ENCODE measurements at regions not wholly inside any gene's neighbourhood (a gene's known extent, or its start where the extent isn't known, plus 50 kb on each side); places are given as distances from the start of the nearest gene placed in this dataset.

- no peak for DNase-seq
These were observed 210.9 kb downstream of the LTN1 start for GRCh38 chr21:28781602-28782276.

GRCh38 chr21:28779914-28780313, 212.8 kb downstream of the LTN1 start:
- DNase-seq, result no peak

GRCh38 chr21:28776251-28776650, 216.4 kb downstream of the LTN1 start:
- no peak for DNase-seq

- DNase-seq, result no peak
These were observed 217.6 kb downstream of the LTN1 start for GRCh38 chr21:28775071-28775470.

DNA sequence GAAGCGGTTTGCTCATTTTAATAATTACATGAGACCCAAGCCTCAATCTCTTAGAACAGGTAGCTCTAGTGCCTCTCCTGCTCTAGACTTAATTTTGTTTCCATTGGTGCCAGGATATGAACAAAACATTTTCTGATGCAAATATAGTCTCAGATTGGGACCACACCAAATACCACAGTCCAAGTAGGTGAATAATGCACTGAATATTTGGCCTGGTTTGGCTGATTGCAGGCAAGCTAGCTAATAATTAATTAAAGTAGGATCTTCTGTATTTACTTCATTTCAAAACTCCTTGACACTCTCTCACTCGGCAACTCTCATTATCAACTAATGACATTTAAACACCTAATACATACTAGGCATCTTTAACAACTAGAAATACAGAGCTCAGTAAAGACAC, 219.6 kb downstream of the LTN1 start:
- DNase-seq, result no peak

- DNase-seq, result no peak
These were observed 220.7 kb downstream of the LTN1 start for GRCh38 chr21:28771790-28772501.

DNA sequence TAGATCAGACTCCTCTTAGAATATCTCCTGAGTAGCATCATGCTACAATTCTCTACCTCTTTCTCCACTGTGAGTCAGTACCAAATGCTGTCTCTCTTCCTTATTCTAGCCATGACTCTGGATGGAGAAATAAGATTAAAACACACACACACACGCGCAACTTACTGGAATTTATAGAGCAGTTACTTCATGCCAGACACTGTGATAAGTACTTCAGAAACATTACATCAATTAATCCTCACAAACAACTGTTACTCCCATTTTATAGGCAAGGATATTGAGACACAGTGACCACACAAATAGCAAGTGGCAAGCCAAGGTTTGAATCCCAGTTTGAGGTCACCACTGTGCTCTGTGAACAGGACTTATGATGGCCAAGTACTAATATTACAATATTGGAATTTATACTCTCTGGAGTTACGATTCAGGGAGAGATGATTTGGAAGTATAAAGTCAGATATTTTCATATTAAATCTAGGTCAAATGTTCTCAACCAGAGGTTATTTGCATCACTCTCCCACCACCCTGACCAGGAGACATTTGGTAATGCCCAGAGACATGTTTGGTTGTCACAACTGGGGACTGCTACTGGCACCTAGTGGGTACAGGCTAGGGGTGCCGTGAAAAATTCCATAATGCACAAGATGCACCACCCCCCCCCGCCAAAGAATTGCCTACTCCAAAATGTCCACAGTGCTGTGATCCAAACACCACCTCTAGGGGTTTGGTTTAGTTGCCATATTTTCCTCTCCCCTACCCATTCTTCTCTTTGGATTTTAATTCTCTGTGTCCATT, 221.6 kb downstream of the LTN1 start:
- no peak for DNase-seq

DNA sequence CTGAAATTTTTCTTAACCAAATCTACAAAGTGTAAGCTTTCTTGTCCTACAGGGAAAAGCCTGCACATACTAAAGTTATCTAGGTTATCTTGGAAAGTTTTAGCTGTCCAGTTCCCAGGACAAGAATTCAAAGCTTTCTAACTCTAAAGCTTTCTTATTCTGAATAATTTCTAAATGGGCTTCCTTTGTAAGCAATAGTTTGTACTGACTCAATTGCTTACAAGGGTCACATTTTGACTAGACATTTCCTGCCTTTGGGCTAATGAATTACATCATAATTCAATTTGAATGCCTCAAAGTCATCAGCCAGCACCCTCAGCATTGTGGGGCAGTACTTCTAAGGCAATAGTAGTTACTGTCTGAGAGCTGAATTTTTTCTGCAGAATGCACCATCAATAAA, 223.0 kb downstream of the LTN1 start:
- no peak for DNase-seq

GRCh38 chr21:28768753-28769152, 223.9 kb downstream of the LTN1 start:
- no peak for DNase-seq

- no peak for DNase-seq
These were observed 225.2 kb downstream of the LTN1 start for GRCh38 chr21:28767523-28767922.

- no peak for DNase-seq
These were observed 228.8 kb downstream of the LTN1 start for GRCh38 chr21:28763809-28764418.

DNA sequence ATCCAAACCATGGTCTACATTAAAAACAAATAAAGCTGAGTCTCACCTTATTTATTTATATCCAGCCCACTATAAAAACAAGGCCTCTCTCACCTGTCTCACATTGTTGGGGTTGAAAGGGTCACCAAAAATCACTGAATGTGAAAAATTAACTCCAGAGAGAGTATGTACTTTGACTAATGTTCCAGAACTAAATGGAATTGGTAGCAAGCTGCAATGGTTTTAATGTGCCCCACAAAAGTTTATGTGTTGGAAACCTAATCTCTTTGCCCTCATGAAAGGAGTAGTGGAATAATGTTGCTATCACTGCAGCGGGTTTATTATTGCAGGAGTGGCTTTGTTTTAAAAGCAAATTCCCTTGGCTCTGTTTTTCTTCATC, 230.3 kb downstream of the LTN1 start:
- no peak for DNase-seq

- no peak for DNase-seq
These were observed 230.9 kb downstream of the LTN1 start for GRCh38 chr21:28761674-28762356.

DNA sequence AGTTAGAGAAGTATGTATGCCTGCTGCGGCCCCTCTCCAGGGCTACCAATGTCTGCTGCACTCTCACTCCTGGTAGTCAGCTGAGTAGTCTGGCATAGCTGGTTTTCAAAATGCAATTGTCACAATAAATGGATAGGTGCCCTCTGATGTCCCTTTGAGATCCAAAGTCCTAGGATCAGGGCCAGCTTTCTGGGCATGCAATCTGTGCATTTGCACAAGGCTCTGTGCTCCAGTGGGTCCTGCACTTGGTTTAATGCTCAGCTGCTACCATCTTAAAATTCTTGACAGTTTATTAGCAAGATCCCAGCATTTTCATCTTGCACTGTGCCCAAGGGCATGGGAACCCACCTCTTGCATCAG, 233.8 kb downstream of the LTN1 start:
- no peak for DNase-seq

DNA sequence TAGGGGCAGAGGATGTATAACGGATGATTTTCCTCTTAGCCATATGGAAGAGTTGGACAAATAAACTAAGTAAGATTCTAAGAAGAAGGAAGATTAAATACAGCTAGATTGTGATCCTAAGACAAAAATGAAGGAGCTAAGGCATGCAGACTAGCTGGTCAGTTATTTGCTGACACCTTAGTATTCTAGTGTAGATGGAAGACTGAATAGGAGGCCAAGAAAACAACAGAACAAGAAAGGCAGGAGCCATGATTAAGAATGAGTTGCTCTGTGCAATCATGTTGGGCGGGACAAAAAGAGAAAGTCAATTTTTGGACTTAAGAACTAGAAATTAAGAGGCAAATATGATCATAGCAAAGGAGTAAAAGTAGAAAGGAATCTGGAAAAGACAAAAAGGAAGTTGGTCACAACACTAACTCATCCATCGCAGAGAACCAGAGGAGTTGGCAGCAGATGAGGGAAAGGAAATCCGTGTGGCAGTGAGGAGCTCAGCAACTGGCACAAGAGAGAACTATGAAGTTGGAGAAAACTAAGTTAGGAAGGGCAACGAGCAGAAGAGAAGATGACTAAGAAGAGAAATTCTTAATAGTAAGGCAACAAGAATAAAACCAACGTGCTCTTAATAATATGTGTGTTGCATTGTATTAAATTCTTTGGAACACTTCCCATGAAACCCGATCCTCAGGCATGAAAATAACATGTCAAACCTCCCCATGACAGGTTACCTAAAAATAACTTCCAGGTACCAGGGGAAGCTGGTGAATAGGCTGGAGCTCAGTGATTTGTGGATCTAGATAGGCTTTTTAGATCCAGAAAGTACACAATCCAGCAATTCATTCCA, 234.4 kb downstream of the LTN1 start:
- no peak for DNase-seq

DNA sequence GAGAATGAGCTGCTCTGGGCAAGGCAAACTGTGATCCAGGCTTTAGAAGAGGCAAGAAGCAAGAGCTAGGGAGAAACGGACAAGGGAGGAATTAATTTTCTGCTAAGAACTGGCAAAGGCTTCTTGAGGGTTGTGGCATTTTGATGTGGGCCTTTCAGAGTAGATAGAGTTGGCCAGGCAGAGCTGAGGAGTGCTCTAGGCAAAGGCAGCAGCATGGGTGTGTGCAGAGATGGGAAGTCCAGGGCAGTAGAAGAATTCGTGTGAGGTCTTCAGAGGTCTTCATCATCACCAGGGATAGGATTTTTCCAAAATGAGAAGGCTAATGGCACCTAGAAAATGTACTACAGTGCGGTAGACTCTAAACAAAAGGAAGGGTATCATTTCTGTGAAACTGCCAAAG, 237.8 kb downstream of the LTN1 start:
- DNase-seq, result no peak

GRCh38 chr21:28754127-28754611, 238.5 kb downstream of the LTN1 start:
- DNase-seq, result no peak

DNA sequence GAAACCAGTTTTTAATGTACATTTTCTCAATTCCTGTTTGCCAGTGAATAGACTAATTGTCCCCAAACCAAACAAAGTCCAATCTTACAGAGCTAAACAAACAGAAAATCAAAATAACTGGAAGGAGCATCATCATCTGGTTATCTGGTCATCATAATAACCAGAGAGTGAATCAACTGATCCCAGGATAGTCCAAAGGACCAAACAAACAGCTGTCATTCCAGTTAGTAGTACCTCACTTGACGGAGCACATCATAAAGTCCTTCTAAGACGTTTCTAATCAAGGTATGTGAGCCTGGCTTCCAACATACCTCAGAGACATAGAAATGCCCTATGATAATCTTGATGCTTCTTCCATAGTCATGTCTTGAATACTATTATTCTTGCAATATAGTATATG, 240.5 kb downstream of the LTN1 start:
- no peak for DNase-seq

DNA sequence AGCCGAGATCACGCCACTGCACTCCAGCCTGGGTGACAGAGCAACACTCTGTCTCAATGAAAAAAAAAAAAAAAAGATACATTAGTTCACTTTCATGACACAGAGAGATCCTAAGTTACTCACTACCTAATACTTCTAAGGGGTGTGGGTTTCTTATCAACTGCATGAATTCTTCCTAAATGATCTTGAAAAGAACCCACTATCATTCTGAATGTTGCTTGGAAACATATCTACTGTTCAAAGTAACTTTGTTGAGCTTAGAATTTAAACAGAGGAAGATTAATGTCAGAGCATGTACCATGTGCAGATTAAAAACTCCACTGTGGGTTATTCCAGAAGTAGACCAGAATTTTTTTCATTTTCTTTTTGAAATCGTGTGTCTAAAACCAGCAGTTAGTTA, 241.5 kb downstream of the LTN1 start:
- DNase-seq, result no peak

GRCh38 chr21:28750565-28750964, 242.1 kb downstream of the LTN1 start:
- no peak for DNase-seq

DNA sequence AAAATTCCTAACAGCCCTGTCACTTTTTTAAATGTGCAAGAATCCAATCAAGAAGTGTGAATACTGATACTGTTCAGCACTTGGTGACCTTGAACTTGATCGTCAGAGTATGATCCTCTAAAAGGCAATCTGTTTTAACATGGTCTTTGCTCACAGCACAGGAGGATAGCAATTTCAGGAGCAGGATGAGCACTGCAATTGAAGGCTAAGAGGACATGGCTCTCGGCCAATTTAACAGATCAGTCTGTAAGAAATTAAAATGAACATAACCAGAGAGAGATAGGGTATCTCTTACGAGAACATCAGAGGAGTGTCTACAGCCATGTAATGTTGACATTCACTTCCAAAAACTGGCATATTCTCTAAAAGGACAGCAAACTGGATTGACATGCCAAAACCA, 243.1 kb downstream of the LTN1 start:
- DNase-seq, result no peak

DNA sequence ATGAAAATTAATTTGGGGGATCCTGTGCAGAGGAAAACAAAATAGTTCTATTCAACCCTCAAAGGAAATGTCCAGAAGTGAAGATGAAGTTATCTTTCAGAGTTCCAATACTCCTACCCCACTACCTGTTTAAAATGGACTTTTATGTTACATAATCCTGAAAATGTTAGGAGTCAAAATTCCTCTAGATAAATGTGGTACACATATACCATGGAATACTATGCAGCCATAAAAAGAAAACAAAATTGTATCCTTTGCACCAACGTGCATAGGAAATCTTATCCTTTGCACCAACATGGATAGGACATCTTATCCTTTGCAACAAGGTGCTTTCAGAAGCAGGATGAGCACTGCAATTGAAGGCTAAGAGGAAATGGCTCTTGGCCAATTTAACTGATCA, 245.2 kb downstream of the LTN1 start:
- DNase-seq, result no peak
